Erythroblast (primary cell): ENCODE measurements at regions not wholly inside any gene's neighbourhood (a gene's known extent, or its start where the extent isn't known, plus 50 kb on each side); places are given as distances from the start of the nearest gene placed in this dataset.

Experiments
- DNase-seq, 2 experiments: peaks; one replicate each; lab custom pipeline; 2025; lab: John Stamatoyannopoulos, UW
- GATA1 ChIP-seq: IDR thresholded peaks from 2 replicates; pipeline ENCODE4 v1.6.1; 2011; ENCODE audit warnings: low read depth, mild to moderate bottlenecking, control low read depth, low read length, moderate library complexity
- POLR2A ChIP-seq: IDR thresholded peaks from 2 replicates; pipeline ENCODE4 v1.6.1; 2011; ENCODE audit warnings: mild to moderate bottlenecking, low read length

- peak; percentile 10 to 25 for DNase-seq
- TF ChIP-seq GATA1, result no peak
- TF ChIP-seq POLR2A, result no peak
Measured at GRCh38 chr5:96094904-96095303, 133.3 kb upstream of the ELL2 start.

GRCh38 chr5:96093890-96094381 is 132.3 kb upstream of the ELL2 start:
- TF ChIP-seq POLR2A, result no peak
- TF ChIP-seq GATA1, result no peak
- DNase-seq, result no peak

GRCh38 chr5:96093340-96093739 is 131.7 kb upstream of the ELL2 start:
- TF ChIP-seq GATA1, result no peak
- no peak for TF ChIP-seq POLR2A
- no peak for DNase-seq

GRCh38 chr5:96091874-96092273 is 130.2 kb upstream of the ELL2 start:
- TF ChIP-seq POLR2A (no peak), GATA1 (no peak)
- DNase-seq, result no peak

- DNase-seq, result no peak
- TF ChIP-seq GATA1 (no peak), POLR2A (no peak)
Measured at GRCh38 chr5:96090215-96090614, 128.6 kb upstream of the ELL2 start.

GRCh38 chr5:96088706-96089498 is 127.3 kb upstream of the ELL2 start:
- DNase-seq, result no peak
- no peak for TF ChIP-seq GATA1
- TF ChIP-seq POLR2A, result no peak

- TF ChIP-seq POLR2A, result no peak
- TF ChIP-seq GATA1, result no peak
- no peak for DNase-seq
Measured at GRCh38 chr5:96087939-96088338, 126.3 kb upstream of the ELL2 start.

- DNase-seq, result no peak
- TF ChIP-seq GATA1 (no peak), POLR2A (no peak)
Measured at GRCh38 chr5:96084874-96085506, 123.3 kb upstream of the ELL2 start.

GRCh38 chr5:96083361-96083881 is 121.8 kb upstream of the ELL2 start:
- TF ChIP-seq POLR2A (no peak), GATA1 (no peak)

GRCh38 chr5:96081276-96081858 is 119.7 kb upstream of the ELL2 start:
- no peak for TF ChIP-seq GATA1
- TF ChIP-seq POLR2A, result no peak
- DNase-seq, result peak; percentile 84 to 90

More at GRCh38 chr5:96083361-96083881, 121.8 kb upstream of the ELL2 start:
- DNase-seq, result peak; percentile 34 to 37

- peak; percentile 28 to 56 for DNase-seq
- TF ChIP-seq GATA1 (no peak), POLR2A (no peak)
Measured at GRCh38 chr5:96080557-96080956, 118.9 kb upstream of the ELL2 start.

GRCh38 chr5:96079962-96080361 is 118.3 kb upstream of the ELL2 start:
- DNase-seq, result no peak
- no peak for TF ChIP-seq GATA1
- no peak for TF ChIP-seq POLR2A

- peak in 1 of 2 experiments; percentile 69 for DNase-seq
- TF ChIP-seq GATA1 (no peak), POLR2A (no peak)
Measured at GRCh38 chr5:96079075-96079474, 117.4 kb upstream of the ELL2 start.

- DNase-seq, result no peak
- TF ChIP-seq GATA1, result no peak
- TF ChIP-seq POLR2A, result no peak
Measured at GRCh38 chr5:96076451-96076850, 114.8 kb upstream of the ELL2 start.
